Mesendoderm (in vitro differentiated cells): ENCODE measurements at regions not wholly inside any gene's neighbourhood (a gene's known extent, or its start where the extent isn't known, plus 50 kb on each side); places are given as distances from the start of the nearest gene placed in this dataset.

Experiments
- DNase-seq: peaks from one replicate; pipeline ENCODE4 v3.0.0; 2013
- H2AK5ac ChIP-seq: 2 replicates; pipeline ENCODE4 v1.6.1; 2013; ENCODE audit warnings: low read length, inconsistent platforms
- H2BK120ac ChIP-seq: 2 replicates; pipeline ENCODE4 v1.6.1; 2013; ENCODE audit warnings: low read depth, mild to moderate bottlenecking, low read length, moderate library complexity, mixed read lengths
- H2BK15ac ChIP-seq: replicated peaks from 2 replicates; pipeline ENCODE4 v1.6.1; 2013; ENCODE audit warnings: low read depth, mild to moderate bottlenecking, moderate library complexity
- H2BK5ac ChIP-seq: 2 replicates; pipeline ENCODE4 v1.6.1; 2013; ENCODE audit warnings: low read length, inconsistent platforms
- H3K18ac ChIP-seq: 2 replicates; pipeline ENCODE4 v1.6.1; 2013; ENCODE audit warnings: mild to moderate bottlenecking, low read length, mixed read lengths
- H3K23ac ChIP-seq: one replicate; pipeline ENCODE4 v1.6.1; 2013; ENCODE audit warnings: low read length
- H3K27ac ChIP-seq: 2 replicates; pipeline ENCODE4 v1.5.1; 2013; ENCODE audit warnings: low read depth, mild to moderate bottlenecking, inconsistent platforms, low read length, moderate library complexity
- H3K27me3 ChIP-seq: 2 replicates; pipeline ENCODE4 v1.6.1; 2013; ENCODE audit warnings: low read length, control low read depth, mild to moderate bottlenecking, inconsistent platforms; ENCODE audit not compliant: insufficient read depth, poor library complexity
- H3K36me3 ChIP-seq: 2 replicates; pipeline ENCODE4 v1.6.1; 2013; ENCODE audit warnings: low read length, inconsistent platforms; ENCODE audit not compliant: control insufficient read depth, insufficient read depth
- H3K4ac ChIP-seq: one replicate; pipeline ENCODE4 v1.6.1; 2013; ENCODE audit warnings: low read depth, mild to moderate bottlenecking, low read length, moderate library complexity
- H3K4me1 ChIP-seq: 2 replicates; pipeline ENCODE4 v1.6.1; 2013; ENCODE audit warnings: low read depth, low read length, inconsistent platforms; ENCODE audit not compliant: control insufficient read depth
- H3K4me2 ChIP-seq: 2 replicates; pipeline ENCODE4 v1.6.1; 2013; ENCODE audit warnings: low read length
- H3K4me3 ChIP-seq: 2 replicates; pipeline ENCODE4 v1.5.1; 2013; ENCODE audit warnings: mild to moderate bottlenecking, low read length
- H3K56ac ChIP-seq: one replicate; pipeline ENCODE4 v1.6.1; 2013; ENCODE audit warnings: low read length
- H3K79me1 ChIP-seq: 2 replicates; pipeline ENCODE4 v1.6.1; 2013; ENCODE audit warnings: low read length, inconsistent platforms
- H3K79me2 ChIP-seq: 2 replicates; pipeline ENCODE4 v1.6.1; 2013; ENCODE audit warnings: mild to moderate bottlenecking, low read length; ENCODE audit not compliant: control insufficient read depth, insufficient read depth
- H3K9ac ChIP-seq: 2 replicates; pipeline ENCODE4 v1.6.1; 2013; ENCODE audit warnings: low read length, inconsistent platforms
- H4K5ac ChIP-seq: one replicate; pipeline ENCODE4 v1.6.1; 2013; ENCODE audit warnings: low read length
- H4K8ac ChIP-seq: one replicate; pipeline ENCODE4 v1.6.1; 2013; ENCODE audit warnings: low read depth, mild to moderate bottlenecking, control low read depth, low read length, moderate library complexity
- WGBS: extraction: QIAGEN DNeasy Blood & Tissue Kit; methylation state at CpG from one replicate; pipeline ENCODE4 v1.1.7; 2013; ENCODE audit warnings: low lambda C conversion rate, missing lambda C conversion rate; ENCODE audit not compliant: insufficient coverage; ENCODE audit errors: extremely low coverage; 5-methylcytosine and 5-hydroxymethylcytosine counted together

DNA sequence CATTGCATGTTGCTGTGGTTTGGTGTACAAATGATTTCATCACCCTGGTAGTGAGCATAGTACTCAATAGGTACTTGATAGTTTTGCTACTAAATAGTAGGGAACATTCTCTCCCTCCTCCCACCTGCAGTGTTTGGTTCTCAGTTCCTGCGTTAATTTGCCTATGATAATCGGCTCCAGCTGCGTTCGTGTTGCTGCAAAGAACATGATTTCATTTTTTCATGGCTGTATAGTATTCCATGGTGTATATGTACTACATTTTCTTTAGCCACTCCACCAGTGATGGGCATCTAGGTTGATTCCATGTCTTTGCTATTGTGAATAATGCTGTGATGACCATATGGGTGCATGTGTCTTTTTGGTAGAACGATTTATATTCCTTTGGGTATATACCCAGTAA, 903.4 kb downstream of the TTLL7 start:
- Histone ChIP-seq H3K4me1 (no peaks in the 10 kb centered on the region), H3K18ac (no peak overlapping the region), H3K4ac (no peak overlapping the region), H2BK120ac (no peak overlapping the region), H3K4me3 (no peak overlapping the region), H3K79me1 (no peaks in the 10 kb centered on the region), H3K27me3 (no peaks in the 10 kb centered on the region), H4K8ac (no peak overlapping the region), H2AK5ac (no peak overlapping the region), H4K5ac (no peak overlapping the region), H3K36me3 (no peaks in the 10 kb centered on the region), H3K9ac (no peak overlapping the region), H3K4me2 (no peak overlapping the region), H2BK15ac (no peak overlapping the region), H3K23ac (no peak overlapping the region), H2BK5ac (no peak overlapping the region), H3K56ac (no peak overlapping the region), H3K27ac (no peak overlapping the region), H3K79me2 (no peaks in the 10 kb centered on the region)
- no peak for DNase-seq
- WGBS, result no CpG with 5 or more reads among the region's 5 CpGs

- no peak overlapping the region for H2AK5ac ChIP-seq
- no peak overlapping the region for H3K27ac ChIP-seq
- H3K4me2 ChIP-seq, result no peak overlapping the region
- no peak overlapping the region for H3K9ac ChIP-seq
- no peak overlapping the region for H4K5ac ChIP-seq
- H3K36me3 ChIP-seq, result no peaks in the 10 kb centered on the region
- no peaks in the 10 kb centered on the region for H3K27me3 ChIP-seq
- H3K18ac ChIP-seq, result no peak overlapping the region
- no peak overlapping the region for H3K4ac ChIP-seq
- no peaks in the 10 kb centered on the region for H3K4me1 ChIP-seq
- H3K23ac ChIP-seq, result no peak overlapping the region
- no peak overlapping the region for H2BK120ac ChIP-seq
- DNase-seq, result no peak
- no peaks in the 10 kb centered on the region for H3K79me2 ChIP-seq
- WGBS, result no CpG with 5 or more reads among the region's 3 CpGs
- no peak overlapping the region for H3K56ac ChIP-seq
- no peak overlapping the region for H2BK15ac ChIP-seq
- no peaks in the 10 kb centered on the region for H3K79me1 ChIP-seq
- H4K8ac ChIP-seq, result no peak overlapping the region
- no peak overlapping the region for H2BK5ac ChIP-seq
- no peak overlapping the region for H3K4me3 ChIP-seq
Observed at GRCh38 chr1:83090195-83090594, 908.7 kb downstream of the TTLL7 start.

- H4K5ac ChIP-seq, result no peak overlapping the region
- H3K79me1 ChIP-seq, result no peaks in the 10 kb centered on the region
- no peak overlapping the region for H3K4me2 ChIP-seq
- no peaks in the 10 kb centered on the region for H3K36me3 ChIP-seq
- H3K18ac ChIP-seq, result no peak overlapping the region
- no peak overlapping the region for H3K4me3 ChIP-seq
- no peaks in the 10 kb centered on the region for H3K4me1 ChIP-seq
- no peak overlapping the region for H3K4ac ChIP-seq
- no peak overlapping the region for H3K27ac ChIP-seq
- H3K9ac ChIP-seq, result no peak overlapping the region
- H2AK5ac ChIP-seq, result no peak overlapping the region
- H3K79me2 ChIP-seq, result no peaks in the 10 kb centered on the region
- no peak overlapping the region for H3K23ac ChIP-seq
- no CpG with 5 or more reads among the region's 2 CpGs for WGBS
- no peak overlapping the region for H2BK15ac ChIP-seq
- no peaks in the 10 kb centered on the region for H3K27me3 ChIP-seq
- DNase-seq, result no peak
- no peak overlapping the region for H4K8ac ChIP-seq
- H2BK5ac ChIP-seq, result no peak overlapping the region
- no peak overlapping the region for H2BK120ac ChIP-seq
- no peak overlapping the region for H3K56ac ChIP-seq
Observed at GRCh38 chr1:83087851-83088250, 911.1 kb downstream of the TTLL7 start.

DNA sequence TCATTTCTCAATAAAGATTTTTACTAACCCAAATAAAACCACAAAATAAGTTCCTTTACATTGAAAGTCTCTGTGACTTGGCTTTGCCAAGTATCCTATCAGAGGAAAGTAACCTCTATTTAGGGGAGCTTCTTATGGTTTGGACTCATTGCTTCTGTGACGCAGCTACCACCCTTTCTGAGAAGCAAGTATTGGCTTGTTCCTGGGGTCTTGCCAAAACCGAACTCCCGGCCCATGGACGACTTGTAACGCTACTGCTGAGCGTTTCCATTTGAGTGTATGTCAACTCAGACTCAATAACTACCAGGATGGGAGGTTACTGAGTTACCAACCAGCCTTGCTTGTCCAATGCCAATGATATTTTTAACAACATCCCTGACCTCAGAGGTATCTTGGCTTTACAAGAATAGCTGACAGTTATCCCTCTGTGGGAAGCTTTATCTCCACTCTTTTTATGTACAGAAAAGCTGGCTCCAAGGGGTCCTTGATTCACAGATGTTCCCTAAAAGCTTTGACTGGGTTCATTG, 911.9 kb downstream of the TTLL7 start:
- Histone ChIP-seq H3K27ac (no peak overlapping the region), H3K9ac (no peak overlapping the region)

DNA sequence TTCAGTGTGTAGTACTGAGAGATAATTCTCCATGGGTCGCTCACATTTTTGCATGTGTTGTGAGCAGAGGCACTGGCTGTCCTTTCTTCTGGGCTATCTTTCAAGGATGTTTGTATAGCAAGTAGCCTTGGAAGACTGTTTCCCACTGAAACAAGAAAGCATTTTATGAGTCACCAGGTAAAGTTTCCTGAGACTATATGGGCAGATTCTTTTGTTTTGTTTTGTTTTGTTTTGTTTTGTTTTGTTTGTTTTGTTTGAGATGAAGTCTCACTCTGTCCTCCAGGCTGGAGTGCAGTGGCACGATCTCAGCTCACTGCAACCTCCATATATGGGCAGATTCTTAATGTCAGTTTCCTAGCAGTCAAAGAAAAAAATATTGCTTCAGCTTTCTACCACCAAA, 912.6 kb downstream of the TTLL7 start:
- WGBS, result no CpG with 5 or more reads among the region's 2 CpGs
- no peak overlapping the region for H3K4me3 ChIP-seq
- H4K8ac ChIP-seq, result no peak overlapping the region
- no peak for DNase-seq
- no peak overlapping the region for H3K23ac ChIP-seq
- no peak overlapping the region for H3K9ac ChIP-seq
- no peaks in the 10 kb centered on the region for H3K27me3 ChIP-seq
- no peak overlapping the region for H3K4me2 ChIP-seq
- H4K5ac ChIP-seq, result no peak overlapping the region
- no peaks in the 10 kb centered on the region for H3K36me3 ChIP-seq
- H3K4me1 ChIP-seq, result no peaks in the 10 kb centered on the region
- no peak overlapping the region for H2BK5ac ChIP-seq
- no peak overlapping the region for H2BK120ac ChIP-seq
- no peaks in the 10 kb centered on the region for H3K79me1 ChIP-seq
- H3K4ac ChIP-seq, result no peak overlapping the region
- H2BK15ac ChIP-seq, result no peak overlapping the region
- no peak overlapping the region for H2AK5ac ChIP-seq
- H3K18ac ChIP-seq, result no peak overlapping the region
- no peaks in the 10 kb centered on the region for H3K79me2 ChIP-seq
- H3K56ac ChIP-seq, result no peak overlapping the region
- H3K27ac ChIP-seq, result no peak overlapping the region

More for the DNA sequence above, 911.9 kb downstream of the TTLL7 start:
- Histone ChIP-seq H2BK120ac (no peak overlapping the region), H2AK5ac (no peak overlapping the region), H3K36me3 (no peaks in the 10 kb centered on the region), H3K79me1 (no peaks in the 10 kb centered on the region), H3K79me2 (no peaks in the 10 kb centered on the region), H3K27me3 (no peaks in the 10 kb centered on the region), H3K23ac (no peak overlapping the region), H4K5ac (no peak overlapping the region), H3K4me1 (no peaks in the 10 kb centered on the region), H3K18ac (no peak overlapping the region), H3K56ac (no peak overlapping the region), H3K4me2 (no peak overlapping the region), H2BK15ac (no peak overlapping the region), H3K4ac (no peak overlapping the region), H4K8ac (no peak overlapping the region), H3K4me3 (no peak overlapping the region), H2BK5ac (no peak overlapping the region)
- no CpG with 5 or more reads among the region's 6 CpGs for WGBS
- DNase-seq, result no peak

DNA sequence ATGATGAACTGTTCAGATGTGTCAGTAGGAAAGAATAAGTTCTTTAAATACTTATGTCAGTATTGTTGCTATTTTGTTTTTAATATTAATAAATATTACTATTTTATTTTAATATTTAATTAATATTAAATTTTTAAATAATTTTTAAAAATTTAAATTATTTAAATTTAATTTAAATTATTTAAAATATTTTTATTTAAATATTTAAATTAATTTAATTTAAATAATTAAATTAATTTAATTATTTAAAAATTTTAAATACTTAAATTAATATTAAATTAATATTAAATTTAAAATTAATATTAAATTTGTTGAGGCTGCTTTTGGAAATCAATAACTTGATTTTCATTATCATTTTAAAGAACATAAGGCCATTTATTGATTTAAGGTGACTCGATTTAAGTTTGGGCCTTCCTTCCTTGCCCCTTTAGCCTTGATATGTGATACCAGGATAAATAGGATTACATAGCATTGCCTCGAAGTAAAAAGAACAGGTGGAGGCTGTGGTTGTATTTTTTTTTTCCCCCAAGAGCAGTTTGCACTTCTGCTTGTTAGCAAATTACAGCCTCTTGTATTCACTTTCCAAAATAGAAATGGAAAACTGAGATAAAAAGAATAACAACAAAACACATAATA, 915.2 kb downstream of the TTLL7 start:
- no peak overlapping the region for H3K4ac ChIP-seq
- DNase-seq, result no peak
- H3K79me2 ChIP-seq, result no peaks in the 10 kb centered on the region
- no peak overlapping the region for H3K9ac ChIP-seq
- H4K5ac ChIP-seq, result no peak overlapping the region
- WGBS, result no CpG with 5 or more reads among the region's 2 CpGs
- no peak overlapping the region for H3K56ac ChIP-seq
- H3K36me3 ChIP-seq, result no peaks in the 10 kb centered on the region
- no peak overlapping the region for H3K27ac ChIP-seq
- H2BK15ac ChIP-seq, result no peak overlapping the region
- no peak overlapping the region for H2AK5ac ChIP-seq
- no peaks in the 10 kb centered on the region for H3K4me1 ChIP-seq
- no peak overlapping the region for H4K8ac ChIP-seq
- no peaks in the 10 kb centered on the region for H3K79me1 ChIP-seq
- H3K4me2 ChIP-seq, result no peak overlapping the region
- no peak overlapping the region for H3K4me3 ChIP-seq
- no peak overlapping the region for H2BK5ac ChIP-seq
- no peak overlapping the region for H3K23ac ChIP-seq
- no peaks in the 10 kb centered on the region for H3K27me3 ChIP-seq
- H2BK120ac ChIP-seq, result no peak overlapping the region
- H3K18ac ChIP-seq, result no peak overlapping the region
